OCI-LY1 (cell line): ENCODE measurements at regions not wholly inside any gene's neighbourhood (a gene's known extent, or its start where the extent isn't known, plus 50 kb on each side); places are given as distances from the start of the nearest gene placed in this dataset.

Experiments used
- CTCF ChIP-seq: fragments of 200-600 bp; sonication (generic), shearing (Covaris generic); IDR thresholded peaks from 2 replicates; pipeline ENCODE4 v1.5.1; 2017; ENCODE audit warnings: mild to moderate bottlenecking, antibody characterized with exemption, low read length, moderate library complexity, mixed read lengths
- EZH2 ChIP-seq: fragments of 200-600 bp; sonication (generic), shearing (Covaris generic); IDR thresholded peaks from 2 replicates; pipeline ENCODE4 v1.8.0; 2017; ENCODE audit warnings: borderline replicate concordance, mixed run types, mild to moderate bottlenecking, antibody characterized with exemption, low read length, moderate library complexity, mixed read lengths

DNA sequence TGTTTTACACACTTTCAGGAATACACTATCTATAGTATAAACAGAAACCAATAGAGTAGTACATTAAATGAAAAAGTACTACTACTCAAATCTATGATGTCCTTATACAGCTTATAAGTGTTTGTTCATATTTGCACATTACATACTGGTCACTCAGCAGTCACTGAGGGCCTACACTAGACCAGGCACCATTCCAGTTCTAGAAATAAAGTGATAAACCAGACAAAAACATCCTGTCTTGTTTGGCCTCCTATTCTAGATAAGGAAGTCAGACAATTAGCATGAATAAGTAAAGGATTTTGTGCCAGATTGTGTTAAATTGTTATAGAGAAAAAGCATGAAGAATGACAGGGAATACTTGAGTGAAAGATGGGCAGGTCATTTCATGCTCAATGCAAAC lies 219.0 kb downstream of the CRPPA start:
- TF ChIP-seq CTCF, result no peak
- TF ChIP-seq EZH2, result no peak
